Caco-2 (cell line): ENCODE measurements at regions not wholly inside any gene's neighbourhood (a gene's known extent, or its start where the extent isn't known, plus 50 kb on each side); places are given as distances from the start of the nearest gene placed in this dataset.
A peak's percentile ranks its signal among the peaks of the same experiment; 100 is the strongest.

Experiments used
- BruUV-seq: library from RNA; stranded (reverse); fragments of 400-500 nt; replicated peaks from 2 replicates; lab custom pipeline; 2021; lab: Mats Ljungman, UMichigan
- CTCF ChIA-PET: fragments of 300-600 bp; sonication (Branson Sonifier 250); formaldehyde crosslinking; loops from one replicate; lab custom pipeline; 2022; ENCODE audit warnings: antibody characterized with exemption; lab: Charles Lee
- POLR2A ChIA-PET: fragments of 300-600 bp; sonication (Branson Sonifier 250); formaldehyde crosslinking; loops from one replicate; lab custom pipeline; 2022; ENCODE audit warnings: antibody characterized with exemption; lab: Charles Lee
- DNase-seq, 2 experiments: peaks; one replicate each; pipeline versions ENCODE4 v3.0.0 to v3.0.0-alpha.2; 2020 to 2022
- H3K27me3 ChIP-seq: replicated peaks from 2 replicates; pipeline ENCODE4 v1.6.0; 2011; ENCODE audit warnings: low read length; ENCODE audit not compliant: control insufficient read depth, insufficient read depth
- H3K36me3 ChIP-seq: 2 replicates; pipeline ENCODE4 v1.5.1; 2011; ENCODE audit warnings: low read length; ENCODE audit not compliant: control insufficient read depth, insufficient read depth
- H3K4me1 ChIP-seq: fragments of 250-450 bp; sonication (Bioruptor Pico); 2 replicates; pipeline ENCODE4 v1.5.1; 2020; ENCODE audit warnings: mild to moderate bottlenecking
- H3K4me3 ChIP-seq: 2 replicates; pipeline ENCODE4 v1.5.1; 2011; ENCODE audit warnings: low read depth, mild to moderate bottlenecking, control low read depth, low read length
- H3K9me3 ChIP-seq: fragments of 250-450 bp; sonication (Bioruptor Pico); 2 replicates; pipeline ENCODE4 v1.5.1; 2020; ENCODE audit warnings: mild to moderate bottlenecking, moderate library complexity
- H3K27ac Mint-ChIP-seq: one replicate; pipeline ENCODE4 v1.8.0; 2022; ENCODE audit warnings: mixed read lengths; ENCODE audit not compliant: unreplicated experiment
- H3K27me3 Mint-ChIP-seq: one replicate; pipeline ENCODE4 v1.8.0; 2022; ENCODE audit warnings: mixed read lengths; ENCODE audit not compliant: insufficient read depth, unreplicated experiment
- H3K36me3 Mint-ChIP-seq: one replicate; pipeline ENCODE4 v1.8.0; 2022; ENCODE audit warnings: mild to moderate bottlenecking, mixed read lengths; ENCODE audit not compliant: insufficient read depth, unreplicated experiment
- H3K4me1 Mint-ChIP-seq: one replicate; pipeline ENCODE4 v1.8.0; 2022; ENCODE audit warnings: low read depth, mixed read lengths; ENCODE audit not compliant: unreplicated experiment
- H3K4me3 Mint-ChIP-seq: one replicate; pipeline ENCODE4 v1.8.0; 2022; ENCODE audit warnings: mild to moderate bottlenecking, moderate library complexity, mixed read lengths; ENCODE audit not compliant: unreplicated experiment
- H3K9me3 Mint-ChIP-seq: one replicate; pipeline ENCODE4 v1.8.0; 2022; ENCODE audit warnings: mixed read lengths; ENCODE audit not compliant: unreplicated experiment
- intact Hi-C: fragments of 100-400 bp; cut with micrococcal nuclease; formaldehyde crosslinking; loops from one replicate; pipeline ENCODE4 v1.10.0; 2022; ENCODE audit not compliant: unreplicated experiment
- TF ChIP-seq, protein P1 (sequence below), 2 experiments: fragments of 200-600 bp in 1 of 2; IDR thresholded peaks; 1 replicate in 1 of 2; 2 replicates in 1 of 2; pipeline versions ENCODE4 v1.5.1 to v1.8.0; 2011 to 2022; ENCODE audit warnings: antibody characterized with exemption in 1 of 2, control low read depth in 1 of 2, inconsistent platforms in 1 of 2, low read depth in 1 of 2, low read length in 1 of 2, mild to moderate bottlenecking in 1 of 2, moderate library complexity in 1 of 2; ENCODE audit not compliant: insufficient read depth in 1 of 2, severe bottlenecking in 1 of 2, unreplicated experiment in 1 of 2

GRCh38 chr12:24539646-24540045, 409.3 kb downstream of the BCAT1 start:
- H3K36me3 Mint-ChIP-seq, result no peaks in the 10 kb centered on the region
- no TSS peak for BruUV-seq
- no peaks in the 10 kb centered on the region for H3K27me3 ChIP-seq
- TF ChIP-seq, protein P1, sequence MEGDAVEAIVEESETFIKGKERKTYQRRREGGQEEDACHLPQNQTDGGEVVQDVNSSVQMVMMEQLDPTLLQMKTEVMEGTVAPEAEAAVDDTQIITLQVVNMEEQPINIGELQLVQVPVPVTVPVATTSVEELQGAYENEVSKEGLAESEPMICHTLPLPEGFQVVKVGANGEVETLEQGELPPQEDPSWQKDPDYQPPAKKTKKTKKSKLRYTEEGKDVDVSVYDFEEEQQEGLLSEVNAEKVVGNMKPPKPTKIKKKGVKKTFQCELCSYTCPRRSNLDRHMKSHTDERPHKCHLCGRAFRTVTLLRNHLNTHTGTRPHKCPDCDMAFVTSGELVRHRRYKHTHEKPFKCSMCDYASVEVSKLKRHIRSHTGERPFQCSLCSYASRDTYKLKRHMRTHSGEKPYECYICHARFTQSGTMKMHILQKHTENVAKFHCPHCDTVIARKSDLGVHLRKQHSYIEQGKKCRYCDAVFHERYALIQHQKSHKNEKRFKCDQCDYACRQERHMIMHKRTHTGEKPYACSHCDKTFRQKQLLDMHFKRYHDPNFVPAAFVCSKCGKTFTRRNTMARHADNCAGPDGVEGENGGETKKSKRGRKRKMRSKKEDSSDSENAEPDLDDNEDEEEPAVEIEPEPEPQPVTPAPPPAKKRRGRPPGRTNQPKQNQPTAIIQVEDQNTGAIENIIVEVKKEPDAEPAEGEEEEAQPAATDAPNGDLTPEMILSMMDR (IDR thresholded peaks at IDR 0.05; ENCODE audit: insufficient read depth in 1 of 2, low read depth in 1 of 2, low read length in 1 of 2, severe bottlenecking in 1 of 2, unreplicated experiment in 1 of 2), result no peak
- no peak overlapping the region for H3K4me3 ChIP-seq
- DNase-seq, result no peak
- CTCF ChIA-PET, result no interaction called here
- intact Hi-C loops, result no loop called here
- peaks cover 28% of the 10 kb centered on the region for H3K4me1 Mint-ChIP-seq
- POLR2A ChIA-PET, result no interaction called here
- no peak overlapping the region for H3K4me3 Mint-ChIP-seq
- no peaks in the 10 kb centered on the region for H3K36me3 ChIP-seq
- peaks cover 34% of the 10 kb centered on the region for H3K4me1 ChIP-seq
- no peaks in the 10 kb centered on the region for H3K27me3 Mint-ChIP-seq
- H3K9me3 ChIP-seq, result no peaks in the 10 kb centered on the region
- H3K27ac Mint-ChIP-seq, result no peak overlapping the region
- no peaks in the 10 kb centered on the region for H3K9me3 Mint-ChIP-seq

DNA sequence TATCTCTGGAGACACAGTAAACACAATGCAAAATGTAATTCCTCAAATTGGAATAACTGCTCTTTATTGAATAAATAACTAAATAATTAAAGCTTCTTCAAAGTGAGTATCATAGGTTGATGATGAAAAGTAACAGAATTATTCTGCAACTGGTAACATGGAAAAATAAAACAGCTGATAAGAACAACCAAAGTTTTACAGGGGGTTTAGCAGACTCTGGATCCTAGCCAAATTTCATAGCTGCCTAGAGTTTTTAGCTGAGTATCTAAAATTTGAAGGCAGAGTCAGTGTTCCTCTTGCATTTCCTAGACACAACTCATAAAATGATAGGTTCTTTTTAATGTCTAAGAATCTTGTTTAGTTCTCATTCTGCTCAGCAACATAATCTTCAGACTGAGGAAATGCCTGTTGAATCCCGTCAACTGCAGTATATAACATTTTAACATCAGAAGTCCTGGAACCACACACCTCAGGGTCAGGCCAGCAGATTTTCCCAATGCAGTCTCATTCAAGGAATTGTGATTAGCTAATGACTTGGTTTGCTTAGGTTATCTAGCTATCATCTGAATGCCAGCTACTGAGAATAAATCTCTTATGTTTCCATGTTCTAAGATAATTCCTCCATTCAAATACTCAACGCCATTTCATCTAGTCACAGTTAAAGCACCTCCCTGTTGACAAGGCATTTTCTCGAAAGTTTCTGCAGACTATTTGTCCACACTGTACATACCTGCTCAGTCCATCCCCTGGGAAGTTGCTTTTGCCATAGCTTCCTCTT, 411.6 kb downstream of the BCAT1 start:
- no peaks in the 10 kb centered on the region for H3K9me3 Mint-ChIP-seq
- Histone ChIP-seq H3K36me3 (no peaks in the 10 kb centered on the region), H3K27me3 (no peaks in the 10 kb centered on the region), H3K4me3 (no peak overlapping the region), H3K9me3 (no peaks in the 10 kb centered on the region), H3K4me1 (peaks cover 34% of the 10 kb centered on the region)
- H3K27me3 Mint-ChIP-seq, result no peaks in the 10 kb centered on the region
- no peak for DNase-seq
- ChIA-PET POLR2A (no interaction called here), CTCF (interaction anchor here (0.6 kb wide), 1 partner anchor 277 kb away, joined by 3 read pairs; no protein-coding TSS in a partner anchor)
- peaks cover 28% of the 10 kb centered on the region for H3K4me1 Mint-ChIP-seq
- BruUV-seq, result no TSS peak
- intact Hi-C loops, result no loop called here
- no peaks in the 10 kb centered on the region for H3K36me3 Mint-ChIP-seq
- H3K27ac Mint-ChIP-seq, result peak overlapping the region; percentile 0
- TF ChIP-seq, protein P1 (IDR thresholded peaks at IDR 0.05; ENCODE audit: insufficient read depth in 1 of 2, low read depth in 1 of 2, low read length in 1 of 2, severe bottlenecking in 1 of 2, unreplicated experiment in 1 of 2), result no peak
- no peak overlapping the region for H3K4me3 Mint-ChIP-seq

- no peaks in the 10 kb centered on the region for H3K36me3 ChIP-seq
- DNase-seq, result no peak
- H3K4me3 ChIP-seq, result no peak overlapping the region
- no peaks in the 10 kb centered on the region for H3K27me3 ChIP-seq
- H3K9me3 ChIP-seq, result no peaks in the 10 kb centered on the region
- Mint-ChIP-seq H3K27me3 (no peaks in the 10 kb centered on the region), H3K4me3 (no peak overlapping the region), H3K9me3 (no peaks in the 10 kb centered on the region), H3K27ac (no peak overlapping the region), H3K36me3 (no peaks in the 10 kb centered on the region), H3K4me1 (peaks cover 28% of the 10 kb centered on the region)
- CTCF ChIA-PET, result interaction anchor here (0.6 to 0.7 kb wide), 2 partner anchors 181 to 243 kb away, joined by 4 to 5 read pairs; no protein-coding TSS in a partner anchor
- no TSS peak for BruUV-seq
- POLR2A ChIA-PET, result no interaction called here
- TF ChIP-seq, protein P1 (IDR thresholded peaks at IDR 0.05; ENCODE audit: insufficient read depth in 1 of 2, low read depth in 1 of 2, low read length in 1 of 2, severe bottlenecking in 1 of 2, unreplicated experiment in 1 of 2), result no peak
- H3K4me1 ChIP-seq, result peaks cover 34% of the 10 kb centered on the region
- intact Hi-C loops, result no loop called here
Measured at GRCh38 chr12:24535334-24536069, 413.4 kb downstream of the BCAT1 start.
